ENCODE measurements at regions not wholly inside any gene's neighbourhood (a gene's known extent, or its start where the extent isn't known, plus 50 kb on each side); places are given as distances from the start of the nearest gene placed in this dataset.

DNA sequence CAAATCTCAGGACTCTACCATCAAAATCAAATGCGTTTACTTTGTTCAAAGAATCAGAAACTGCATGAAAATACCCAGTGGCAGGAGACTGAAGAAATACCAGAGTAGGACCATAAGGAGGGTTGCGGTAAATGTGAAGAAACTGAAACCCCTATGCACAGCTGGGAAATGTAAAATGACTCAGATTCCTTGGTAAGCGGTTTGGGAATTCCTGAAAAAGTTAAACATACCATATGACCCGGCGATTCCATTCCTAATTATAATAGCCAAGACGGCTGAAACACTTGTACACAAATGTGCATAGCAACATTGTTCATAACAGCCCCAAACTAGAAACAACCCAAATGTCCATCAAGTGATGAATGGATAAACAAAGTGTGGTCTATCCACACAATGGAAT is 114.1 kb upstream of the GRAMD1B start:
- no peaks in the 10 kb centered on the region for H3K36me3 Mint-ChIP-seq (ENCODE audit: low read depth)
- no peak overlapping the region for H3K27ac Mint-ChIP-seq
- Histone ChIP-seq H3K36me3 (ENCODE audit: insufficient read depth) (no peaks in the 10 kb centered on the region), H3F3A (replicated peaks; ENCODE audit: low read depth) (no peaks in the 10 kb centered on the region; the same call in 1 of the 2 replicates), H3K9me2 (ENCODE audit: insufficient read depth) (peaks cover 5% of the 10 kb centered on the region; the same call in 1 of the 2 replicates), H3K4me3 (no peak overlapping the region), H3K79me2 (replicated peaks; ENCODE audit: insufficient read depth) (no peaks in the 10 kb centered on the region), H3K4me1 (ENCODE audit: insufficient read depth) (peaks cover 22% of the 10 kb centered on the region), H4K20me1 (replicated peaks; ENCODE audit: insufficient read depth) (no peaks in the 10 kb centered on the region), H2AFZ (no peak overlapping the region), H3K27ac (ENCODE audit: low read depth) (no peak overlapping the region), H3K27me3 (ENCODE audit: insufficient read depth) (no peaks in the 10 kb centered on the region), H3K4me2 (no peak overlapping the region)
- H3K4me1 Mint-ChIP-seq, result peaks cover 21% of the 10 kb centered on the region
- DNase-seq (ENCODE audit: low spot score), result no peak
- no peak for TF ChIP-seq CREB1 (CRISPR knock-in tag; IDR thresholded peaks at IDR 0.05; ENCODE audit: low read depth)
- no peak for TF ChIP-seq NANOG (IDR thresholded peaks at IDR 0.05; ENCODE audit: borderline replicate concordance)
- TF ChIP-seq, protein P1, sequence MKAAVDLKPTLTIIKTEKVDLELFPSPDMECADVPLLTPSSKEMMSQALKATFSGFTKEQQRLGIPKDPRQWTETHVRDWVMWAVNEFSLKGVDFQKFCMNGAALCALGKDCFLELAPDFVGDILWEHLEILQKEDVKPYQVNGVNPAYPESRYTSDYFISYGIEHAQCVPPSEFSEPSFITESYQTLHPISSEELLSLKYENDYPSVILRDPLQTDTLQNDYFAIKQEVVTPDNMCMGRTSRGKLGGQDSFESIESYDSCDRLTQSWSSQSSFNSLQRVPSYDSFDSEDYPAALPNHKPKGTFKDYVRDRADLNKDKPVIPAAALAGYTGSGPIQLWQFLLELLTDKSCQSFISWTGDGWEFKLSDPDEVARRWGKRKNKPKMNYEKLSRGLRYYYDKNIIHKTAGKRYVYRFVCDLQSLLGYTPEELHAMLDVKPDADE (IDR thresholded peaks at IDR 0.05), result no peak
- TF ChIP-seq CTCF (conservative IDR thresholded peaks at IDR 0.05; ENCODE audit: low read depth in 2 of 2), result no peak
- TF ChIP-seq, protein P2, sequence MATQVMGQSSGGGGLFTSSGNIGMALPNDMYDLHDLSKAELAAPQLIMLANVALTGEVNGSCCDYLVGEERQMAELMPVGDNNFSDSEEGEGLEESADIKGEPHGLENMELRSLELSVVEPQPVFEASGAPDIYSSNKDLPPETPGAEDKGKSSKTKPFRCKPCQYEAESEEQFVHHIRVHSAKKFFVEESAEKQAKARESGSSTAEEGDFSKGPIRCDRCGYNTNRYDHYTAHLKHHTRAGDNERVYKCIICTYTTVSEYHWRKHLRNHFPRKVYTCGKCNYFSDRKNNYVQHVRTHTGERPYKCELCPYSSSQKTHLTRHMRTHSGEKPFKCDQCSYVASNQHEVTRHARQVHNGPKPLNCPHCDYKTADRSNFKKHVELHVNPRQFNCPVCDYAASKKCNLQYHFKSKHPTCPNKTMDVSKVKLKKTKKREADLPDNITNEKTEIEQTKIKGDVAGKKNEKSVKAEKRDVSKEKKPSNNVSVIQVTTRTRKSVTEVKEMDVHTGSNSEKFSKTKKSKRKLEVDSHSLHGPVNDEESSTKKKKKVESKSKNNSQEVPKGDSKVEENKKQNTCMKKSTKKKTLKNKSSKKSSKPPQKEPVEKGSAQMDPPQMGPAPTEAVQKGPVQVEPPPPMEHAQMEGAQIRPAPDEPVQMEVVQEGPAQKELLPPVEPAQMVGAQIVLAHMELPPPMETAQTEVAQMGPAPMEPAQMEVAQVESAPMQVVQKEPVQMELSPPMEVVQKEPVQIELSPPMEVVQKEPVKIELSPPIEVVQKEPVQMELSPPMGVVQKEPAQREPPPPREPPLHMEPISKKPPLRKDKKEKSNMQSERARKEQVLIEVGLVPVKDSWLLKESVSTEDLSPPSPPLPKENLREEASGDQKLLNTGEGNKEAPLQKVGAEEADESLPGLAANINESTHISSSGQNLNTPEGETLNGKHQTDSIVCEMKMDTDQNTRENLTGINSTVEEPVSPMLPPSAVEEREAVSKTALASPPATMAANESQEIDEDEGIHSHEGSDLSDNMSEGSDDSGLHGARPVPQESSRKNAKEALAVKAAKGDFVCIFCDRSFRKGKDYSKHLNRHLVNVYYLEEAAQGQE (IDR thresholded peaks at IDR 0.05; ENCODE audit: unreplicated experiment), result no peak
- TF ChIP-seq POLR2AphosphoS5 (IDR thresholded peaks at IDR 0.05; ENCODE audit: low read depth), result no peak
- TF ChIP-seq, protein P3, sequence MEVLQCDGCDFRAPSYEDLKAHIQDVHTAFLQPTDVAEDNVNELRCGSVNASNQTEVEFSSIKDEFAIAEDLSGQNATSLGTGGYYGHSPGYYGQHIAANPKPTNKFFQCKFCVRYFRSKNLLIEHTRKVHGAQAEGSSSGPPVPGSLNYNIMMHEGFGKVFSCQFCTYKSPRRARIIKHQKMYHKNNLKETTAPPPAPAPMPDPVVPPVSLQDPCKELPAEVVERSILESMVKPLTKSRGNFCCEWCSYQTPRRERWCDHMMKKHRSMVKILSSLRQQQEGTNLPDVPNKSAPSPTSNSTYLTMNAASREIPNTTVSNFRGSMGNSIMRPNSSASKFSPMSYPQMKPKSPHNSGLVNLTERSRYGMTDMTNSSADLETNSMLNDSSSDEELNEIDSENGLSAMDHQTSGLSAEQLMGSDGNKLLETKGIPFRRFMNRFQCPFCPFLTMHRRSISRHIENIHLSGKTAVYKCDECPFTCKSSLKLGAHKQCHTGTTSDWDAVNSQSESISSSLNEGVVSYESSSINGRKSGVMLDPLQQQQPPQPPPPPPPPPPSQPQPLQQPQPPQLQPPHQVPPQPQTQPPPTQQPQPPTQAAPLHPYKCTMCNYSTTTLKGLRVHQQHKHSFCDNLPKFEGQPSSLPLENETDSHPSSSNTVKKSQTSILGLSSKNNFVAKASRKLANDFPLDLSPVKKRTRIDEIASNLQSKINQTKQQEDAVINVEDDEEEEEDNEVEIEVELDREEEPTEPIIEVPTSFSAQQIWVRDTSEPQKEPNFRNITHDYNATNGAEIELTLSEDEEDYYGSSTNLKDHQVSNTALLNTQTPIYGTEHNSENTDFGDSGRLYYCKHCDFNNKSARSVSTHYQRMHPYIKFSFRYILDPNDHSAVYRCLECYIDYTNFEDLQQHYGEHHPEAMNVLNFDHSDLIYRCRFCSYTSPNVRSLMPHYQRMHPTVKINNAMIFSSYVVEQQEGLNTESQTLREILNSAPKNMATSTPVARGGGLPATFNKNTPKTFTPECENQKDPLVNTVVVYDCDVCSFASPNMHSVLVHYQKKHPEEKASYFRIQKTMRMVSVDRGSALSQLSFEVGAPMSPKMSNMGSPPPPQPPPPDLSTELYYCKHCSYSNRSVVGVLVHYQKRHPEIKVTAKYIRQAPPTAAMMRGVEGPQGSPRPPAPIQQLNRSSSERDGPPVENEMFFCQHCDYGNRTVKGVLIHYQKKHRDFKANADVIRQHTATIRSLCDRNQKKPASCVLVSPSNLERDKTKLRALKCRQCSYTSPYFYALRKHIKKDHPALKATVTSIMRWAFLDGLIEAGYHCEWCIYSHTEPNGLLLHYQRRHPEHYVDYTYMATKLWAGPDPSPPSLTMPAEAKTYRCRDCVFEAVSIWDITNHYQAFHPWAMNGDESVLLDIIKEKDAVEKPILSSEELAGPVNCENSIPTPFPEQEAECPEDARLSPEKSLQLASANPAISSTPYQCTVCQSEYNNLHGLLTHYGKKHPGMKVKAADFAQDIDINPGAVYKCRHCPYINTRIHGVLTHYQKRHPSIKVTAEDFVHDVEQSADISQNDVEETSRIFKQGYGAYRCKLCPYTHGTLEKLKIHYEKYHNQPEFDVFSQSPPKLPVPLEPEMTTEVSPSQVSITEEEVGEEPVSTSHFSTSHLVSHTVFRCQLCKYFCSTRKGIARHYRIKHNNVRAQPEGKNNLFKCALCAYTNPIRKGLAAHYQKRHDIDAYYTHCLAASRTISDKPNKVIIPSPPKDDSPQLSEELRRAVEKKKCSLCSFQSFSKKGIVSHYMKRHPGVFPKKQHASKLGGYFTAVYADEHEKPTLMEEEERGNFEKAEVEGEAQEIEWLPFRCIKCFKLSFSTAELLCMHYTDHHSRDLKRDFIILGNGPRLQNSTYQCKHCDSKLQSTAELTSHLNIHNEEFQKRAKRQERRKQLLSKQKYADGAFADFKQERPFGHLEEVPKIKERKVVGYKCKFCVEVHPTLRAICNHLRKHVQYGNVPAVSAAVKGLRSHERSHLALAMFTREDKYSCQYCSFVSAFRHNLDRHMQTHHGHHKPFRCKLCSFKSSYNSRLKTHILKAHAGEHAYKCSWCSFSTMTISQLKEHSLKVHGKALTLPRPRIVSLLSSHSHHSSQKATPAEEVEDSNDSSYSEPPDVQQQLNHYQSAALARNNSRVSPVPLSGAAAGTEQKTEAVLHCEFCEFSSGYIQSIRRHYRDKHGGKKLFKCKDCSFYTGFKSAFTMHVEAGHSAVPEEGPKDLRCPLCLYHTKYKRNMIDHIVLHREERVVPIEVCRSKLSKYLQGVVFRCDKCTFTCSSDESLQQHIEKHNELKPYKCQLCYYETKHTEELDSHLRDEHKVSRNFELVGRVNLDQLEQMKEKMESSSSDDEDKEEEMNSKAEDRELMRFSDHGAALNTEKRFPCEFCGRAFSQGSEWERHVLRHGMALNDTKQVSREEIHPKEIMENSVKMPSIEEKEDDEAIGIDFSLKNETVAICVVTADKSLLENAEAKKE (CRISPR knock-in tag; IDR thresholded peaks at IDR 0.05), result no peak
- TF ChIP-seq EZH2phosphoT487 (IDR thresholded peaks at IDR 0.05; ENCODE audit: unreplicated experiment), result no peak
- TF ChIP-seq STAT1 (IDR thresholded peaks at IDR 0.05; ENCODE audit: unreplicated experiment), result no peak
- TF ChIP-seq EZH2 (IDR thresholded peaks at IDR 0.05; ENCODE audit: low read depth, unreplicated experiment), result no peak
- TF ChIP-seq JUNB (IDR thresholded peaks at IDR 0.05; ENCODE audit: unreplicated experiment), result no peak
- no peak for TF ChIP-seq ZNF331 (CRISPR knock-in tag; IDR thresholded peaks at IDR 0.05; ENCODE audit: low read depth)
- no peak for TF ChIP-seq ZNF114 (CRISPR knock-in tag; IDR thresholded peaks at IDR 0.05)
- peaks cover 4% of the 10 kb centered on the region for H3K27me3 Mint-ChIP-seq (ENCODE audit: insufficient read depth, low read depth, poor library complexity)
- no peak overlapping the region for H3K4me3 Mint-ChIP-seq
- ATAC-seq, result no peak
- no peaks in the 10 kb centered on the region; the same call in 2 of the 3 replicates for H3K9me3 Mint-ChIP-seq
